ENCODE measurements at regions not wholly inside any gene's neighbourhood (a gene's known extent, or its start where the extent isn't known, plus 50 kb on each side); places are given as distances from the start of the nearest gene placed in this dataset.
"Not testable (repeated sequence)": the region's sequence is repeated elsewhere in the genome, so short reads cannot be mapped to it uniquely, and the experiment has no call there.

GRCh38 chr15:81851757-81852156 lies 194.1 kb downstream of the MEX3B start:
- no peaks in the 10 kb centered on the region for H3K27me3 Mint-ChIP-seq
- POLR2A ChIA-PET, result no interaction called here
- H3K4me1 Mint-ChIP-seq (ENCODE audit: low read depth), result no peaks in the 10 kb centered on the region
- no peak overlapping the region for H3K4me3 Mint-ChIP-seq
- no peak overlapping the region for H3K27ac Mint-ChIP-seq
- DNase-seq, result no peak
- CTCF ChIA-PET, result no interaction called here
- no peaks in the 10 kb centered on the region for H3K36me3 Mint-ChIP-seq
- intact Hi-C loops (cut with micrococcal nuclease), result no loop called here
- no peaks in the 10 kb centered on the region for H3K9me3 Mint-ChIP-seq

- no peak overlapping the region for H3K27ac Mint-ChIP-seq
- intact Hi-C loops (cut with micrococcal nuclease), result no loop called here
Observed at GRCh38 chr15:81851325-81851724, 194.5 kb downstream of the MEX3B start.

GRCh38 chr15:81849289-81849688 lies 196.5 kb downstream of the MEX3B start:
- ChIA-PET CTCF (no interaction called here), POLR2A (no interaction called here)
- H3K27ac Mint-ChIP-seq, result no peak overlapping the region
- H3K36me3 Mint-ChIP-seq, result no peaks in the 10 kb centered on the region
- no peak overlapping the region for H3K4me3 Mint-ChIP-seq
- H3K4me1 Mint-ChIP-seq (ENCODE audit: low read depth), result no peaks in the 10 kb centered on the region
- intact Hi-C loops (cut with micrococcal nuclease), result no loop called here
- no peak for DNase-seq
- H3K9me3 Mint-ChIP-seq, result no peaks in the 10 kb centered on the region
- no peaks in the 10 kb centered on the region for H3K27me3 Mint-ChIP-seq

More at GRCh38 chr15:81851325-81851724, 194.5 kb downstream of the MEX3B start:
- Mint-ChIP-seq H3K4me1 (ENCODE audit: low read depth) (no peaks in the 10 kb centered on the region), H3K4me3 (no peak overlapping the region), H3K27me3 (no peaks in the 10 kb centered on the region), H3K36me3 (no peaks in the 10 kb centered on the region), H3K9me3 (no peaks in the 10 kb centered on the region)
- ChIA-PET POLR2A (no interaction called here), CTCF (no interaction called here)
- no peak for DNase-seq

GRCh38 chr15:81848701-81849100 lies 197.1 kb downstream of the MEX3B start:
- H3K4me3 Mint-ChIP-seq, result no peak overlapping the region
- POLR2A ChIA-PET, result no interaction called here
- CTCF ChIA-PET, result no interaction called here
- H3K27me3 Mint-ChIP-seq, result no peaks in the 10 kb centered on the region
- no peaks in the 10 kb centered on the region for H3K9me3 Mint-ChIP-seq
- H3K36me3 Mint-ChIP-seq, result no peaks in the 10 kb centered on the region
- no peak overlapping the region for H3K27ac Mint-ChIP-seq
- intact Hi-C loops (cut with micrococcal nuclease), result no loop called here
- no peaks in the 10 kb centered on the region for H3K4me1 Mint-ChIP-seq (ENCODE audit: low read depth)
- no peak for DNase-seq

- POLR2A ChIA-PET, result no interaction called here
- intact Hi-C loops (cut with micrococcal nuclease), result no loop called here
- no peak for DNase-seq
- no peaks in the 10 kb centered on the region for H3K4me1 Mint-ChIP-seq (ENCODE audit: low read depth)
- no peaks in the 10 kb centered on the region for H3K36me3 Mint-ChIP-seq
- H3K9me3 Mint-ChIP-seq, result no peaks in the 10 kb centered on the region
- H3K27me3 Mint-ChIP-seq, result no peaks in the 10 kb centered on the region
- no peak overlapping the region for H3K27ac Mint-ChIP-seq
- H3K4me3 Mint-ChIP-seq, result no peak overlapping the region
- CTCF ChIA-PET, result no interaction called here
Observed at GRCh38 chr15:81843757-81844407, 201.9 kb downstream of the MEX3B start.

- ChIA-PET CTCF (no interaction called here), POLR2A (no interaction called here)
- no peaks in the 10 kb centered on the region for H3K4me1 Mint-ChIP-seq (ENCODE audit: low read depth)
- no peaks in the 10 kb centered on the region for H3K36me3 Mint-ChIP-seq
- H3K9me3 Mint-ChIP-seq, result no peaks in the 10 kb centered on the region
- no peak overlapping the region for H3K4me3 Mint-ChIP-seq
- H3K27ac Mint-ChIP-seq, result no peak overlapping the region
- H3K27me3 Mint-ChIP-seq, result no peaks in the 10 kb centered on the region
- no peak for DNase-seq
- intact Hi-C loops (cut with micrococcal nuclease), result no loop called here
Observed at GRCh38 chr15:81843226-81843625, 202.6 kb downstream of the MEX3B start.

- H3K4me1 Mint-ChIP-seq (ENCODE audit: low read depth), result no peaks in the 10 kb centered on the region
- ChIA-PET CTCF (no interaction called here), POLR2A (no interaction called here)
- no peak overlapping the region for H3K27ac Mint-ChIP-seq
- intact Hi-C loops (cut with micrococcal nuclease), result no loop called here
- no peaks in the 10 kb centered on the region for H3K9me3 Mint-ChIP-seq
- H3K27me3 Mint-ChIP-seq, result peaks cover 3% of the 10 kb centered on the region
- no peaks in the 10 kb centered on the region for H3K36me3 Mint-ChIP-seq
- no peak for DNase-seq
- H3K4me3 Mint-ChIP-seq, result no peak overlapping the region
Observed at GRCh38 chr15:81839387-81839786, 206.4 kb downstream of the MEX3B start.

GRCh38 chr15:81835731-81836130 lies 210.1 kb downstream of the MEX3B start:
- no peak overlapping the region for H3K27ac Mint-ChIP-seq
- intact Hi-C loops (cut with micrococcal nuclease), result no loop called here
- POLR2A ChIA-PET, result no interaction called here
- peaks cover 2% of the 10 kb centered on the region for H3K9me3 Mint-ChIP-seq
- CTCF ChIA-PET, result no interaction called here
- no peak overlapping the region for H3K4me3 Mint-ChIP-seq
- no peak for DNase-seq
- H3K4me1 Mint-ChIP-seq (ENCODE audit: low read depth), result no peaks in the 10 kb centered on the region
- no peaks in the 10 kb centered on the region for H3K36me3 Mint-ChIP-seq
- peaks cover 3% of the 10 kb centered on the region for H3K27me3 Mint-ChIP-seq

- H3K4me1 Mint-ChIP-seq (ENCODE audit: low read depth), result no peaks in the 10 kb centered on the region
- peaks cover 2% of the 10 kb centered on the region for H3K9me3 Mint-ChIP-seq
- no peak overlapping the region for H3K27ac Mint-ChIP-seq
- H3K4me3 Mint-ChIP-seq, result no peak overlapping the region
- intact Hi-C loops (cut with micrococcal nuclease), result no loop called here
- no peak for DNase-seq
- POLR2A ChIA-PET, result no interaction called here
- H3K36me3 Mint-ChIP-seq, result no peaks in the 10 kb centered on the region
- CTCF ChIA-PET, result no interaction called here
- peaks cover 1% of the 10 kb centered on the region for H3K27me3 Mint-ChIP-seq
Observed at GRCh38 chr15:81830520-81830919, 215.3 kb downstream of the MEX3B start.

GRCh38 chr15:81829918-81830317 lies 215.9 kb downstream of the MEX3B start:
- no peaks in the 10 kb centered on the region for H3K36me3 Mint-ChIP-seq
- CTCF ChIA-PET, result no interaction called here
- POLR2A ChIA-PET, result no interaction called here
- no peak overlapping the region for H3K27ac Mint-ChIP-seq
- H3K4me3 Mint-ChIP-seq, result no peak overlapping the region
- H3K27me3 Mint-ChIP-seq, result peaks cover 1% of the 10 kb centered on the region
- DNase-seq, result no peak
- intact Hi-C loops (cut with micrococcal nuclease), result no loop called here
- H3K9me3 Mint-ChIP-seq, result peaks cover 2% of the 10 kb centered on the region
- H3K4me1 Mint-ChIP-seq (ENCODE audit: low read depth), result no peaks in the 10 kb centered on the region

- Mint-ChIP-seq H3K4me3 (no peak overlapping the region), H3K27ac (no peak overlapping the region), H3K9me3 (peaks cover 2% of the 10 kb centered on the region), H3K4me1 (ENCODE audit: low read depth) (no peaks in the 10 kb centered on the region), H3K27me3 (peaks cover 3% of the 10 kb centered on the region), H3K36me3 (no peaks in the 10 kb centered on the region)
- ChIA-PET POLR2A (no interaction called here), CTCF (no interaction called here)
- no peak for DNase-seq
- intact Hi-C loops (cut with micrococcal nuclease), result no loop called here
Observed at GRCh38 chr15:81828135-81828534, 217.7 kb downstream of the MEX3B start.

- H3K27me3 Mint-ChIP-seq, result peaks cover 8% of the 10 kb centered on the region
- DNase-seq, result no peak
- POLR2A ChIA-PET, result no interaction called here
Observed at GRCh38 chr15:81825136-81825535, 220.7 kb downstream of the MEX3B start.

GRCh38 chr15:81822587-81822986 lies 223.2 kb downstream of the MEX3B start:
- DNase-seq, result not testable (repeated sequence)

More at GRCh38 chr15:81825136-81825535, 220.7 kb downstream of the MEX3B start:
- Mint-ChIP-seq H3K4me3 (no peak overlapping the region), H3K36me3 (no peaks in the 10 kb centered on the region), H3K9me3 (no peaks in the 10 kb centered on the region), H3K4me1 (ENCODE audit: low read depth) (no peaks in the 10 kb centered on the region), H3K27ac (no peak overlapping the region)
- intact Hi-C loops (cut with micrococcal nuclease), result no loop called here
- CTCF ChIA-PET, result no interaction called here

More at GRCh38 chr15:81822587-81822986, 223.2 kb downstream of the MEX3B start:
- peaks cover 20% of the 10 kb centered on the region for H3K27me3 Mint-ChIP-seq
- H3K4me3 Mint-ChIP-seq; intact Hi-C loops (cut with micrococcal nuclease); H3K27ac Mint-ChIP-seq; POLR2A ChIA-PET; H3K4me1 Mint-ChIP-seq (ENCODE audit: low read depth); H3K36me3 Mint-ChIP-seq; H3K9me3 Mint-ChIP-seq; CTCF ChIA-PET: not testable (repeated sequence)
